ENCODE measurements at regions not wholly inside any gene's neighbourhood (a gene's known extent, or its start where the extent isn't known, plus 50 kb on each side); places are given as distances from the start of the nearest gene placed in this dataset.
A peak's percentile ranks its signal among the peaks of the same experiment; 100 is the strongest.

DNA sequence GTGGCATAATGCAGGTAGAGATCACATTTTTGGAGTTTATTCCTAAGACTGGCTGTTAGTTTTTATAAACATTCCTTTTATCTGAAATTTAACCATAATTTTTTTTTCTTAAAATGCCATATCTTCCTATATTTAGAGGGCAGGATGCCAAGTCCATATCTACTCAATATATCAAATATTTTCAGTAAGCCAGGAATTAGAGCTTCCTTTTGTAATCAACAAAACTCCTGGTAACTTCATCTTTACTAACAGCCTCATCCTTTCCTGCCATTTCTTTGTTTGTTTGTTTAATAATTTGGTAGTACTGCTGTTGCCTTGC, 136.3 kb downstream of the OLIG3 start:
- no peak for DNase-seq (ENCODE audit: low read depth)
- no peaks in the 10 kb centered on the region for H3K27me3 ChIP-seq (ENCODE audit: control insufficient read depth, insufficient read depth, low read length)
- TF ChIP-seq, protein P1, sequence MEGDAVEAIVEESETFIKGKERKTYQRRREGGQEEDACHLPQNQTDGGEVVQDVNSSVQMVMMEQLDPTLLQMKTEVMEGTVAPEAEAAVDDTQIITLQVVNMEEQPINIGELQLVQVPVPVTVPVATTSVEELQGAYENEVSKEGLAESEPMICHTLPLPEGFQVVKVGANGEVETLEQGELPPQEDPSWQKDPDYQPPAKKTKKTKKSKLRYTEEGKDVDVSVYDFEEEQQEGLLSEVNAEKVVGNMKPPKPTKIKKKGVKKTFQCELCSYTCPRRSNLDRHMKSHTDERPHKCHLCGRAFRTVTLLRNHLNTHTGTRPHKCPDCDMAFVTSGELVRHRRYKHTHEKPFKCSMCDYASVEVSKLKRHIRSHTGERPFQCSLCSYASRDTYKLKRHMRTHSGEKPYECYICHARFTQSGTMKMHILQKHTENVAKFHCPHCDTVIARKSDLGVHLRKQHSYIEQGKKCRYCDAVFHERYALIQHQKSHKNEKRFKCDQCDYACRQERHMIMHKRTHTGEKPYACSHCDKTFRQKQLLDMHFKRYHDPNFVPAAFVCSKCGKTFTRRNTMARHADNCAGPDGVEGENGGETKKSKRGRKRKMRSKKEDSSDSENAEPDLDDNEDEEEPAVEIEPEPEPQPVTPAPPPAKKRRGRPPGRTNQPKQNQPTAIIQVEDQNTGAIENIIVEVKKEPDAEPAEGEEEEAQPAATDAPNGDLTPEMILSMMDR (IDR thresholded peaks at IDR 0.05; ENCODE audit: insufficient read depth, low read length, poor library complexity, severe bottlenecking), result no peak
- H3K4me3 ChIP-seq (ENCODE audit: low read depth, low read length), result no peak overlapping the region
- H3K36me3 ChIP-seq (ENCODE audit: control insufficient read depth, insufficient read depth, low read length), result no peaks in the 10 kb centered on the region

DNA sequence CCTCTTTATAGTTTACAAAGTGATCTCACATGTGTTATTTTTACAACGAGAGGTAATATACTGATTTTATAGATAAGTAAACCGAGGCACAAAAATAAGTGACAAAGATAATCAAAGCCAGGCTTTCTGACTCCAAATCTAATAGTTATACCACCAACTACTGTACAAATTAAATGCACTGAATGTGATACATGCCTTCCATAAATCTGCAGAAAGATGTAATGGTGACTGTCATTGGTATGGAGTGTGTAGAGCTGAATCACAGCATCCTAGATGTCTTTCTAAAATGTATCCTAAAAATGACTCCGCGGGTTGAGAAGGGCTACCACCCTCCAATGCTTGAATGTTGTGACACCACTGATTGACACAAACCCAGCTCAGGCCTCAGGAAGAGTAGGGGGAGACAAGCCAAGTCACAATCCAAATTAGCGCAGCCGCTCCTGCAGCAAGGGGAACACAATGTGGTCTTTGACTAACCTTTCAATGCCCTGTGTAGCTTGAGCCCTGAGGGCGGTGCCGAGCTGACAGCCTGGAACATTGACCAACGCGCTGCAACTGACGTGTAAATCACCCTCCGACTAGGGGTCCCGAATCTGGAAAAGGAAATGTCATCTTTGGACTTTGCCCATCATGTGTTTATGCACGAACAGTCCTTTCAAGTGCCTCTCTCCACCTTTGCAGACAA, 136.8 kb downstream of the OLIG3 start:
- TF ChIP-seq, protein P1 (IDR thresholded peaks at IDR 0.05; ENCODE audit: insufficient read depth, low read length, poor library complexity, severe bottlenecking), result no peak
- no peaks in the 10 kb centered on the region for H3K36me3 ChIP-seq (ENCODE audit: control insufficient read depth, insufficient read depth, low read length)

DNA sequence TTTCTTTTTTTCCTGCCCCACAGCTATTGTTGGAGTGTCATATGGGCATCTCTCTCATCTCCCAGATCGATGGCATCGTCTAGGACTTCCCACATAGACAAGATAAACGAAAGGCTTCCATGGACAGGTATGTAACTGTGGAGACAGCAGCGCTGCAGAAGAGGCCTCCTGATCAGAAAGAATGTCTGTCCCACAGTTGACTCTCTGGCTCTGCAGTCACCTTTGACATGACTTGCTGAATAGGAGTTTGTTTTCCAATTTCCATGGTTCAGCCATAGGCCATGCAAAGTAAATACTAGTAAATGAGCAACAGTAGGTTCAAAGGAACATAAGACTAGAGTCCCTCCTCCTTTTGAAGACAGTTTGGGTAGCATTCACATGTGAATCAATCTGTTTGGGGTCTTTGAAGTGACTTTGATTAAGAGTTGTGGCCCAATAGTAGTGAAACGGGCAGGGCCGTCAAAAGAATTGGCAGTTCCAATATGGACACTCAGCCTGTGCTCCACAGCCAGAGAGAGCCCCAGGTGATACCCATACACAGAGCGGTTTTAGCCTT, 134.7 kb upstream of the IFNGR1 start:
- TF ChIP-seq, protein P1 (IDR thresholded peaks at IDR 0.05; ENCODE audit: insufficient read depth, low read length, poor library complexity, severe bottlenecking), result no peak
- no peaks in the 10 kb centered on the region for H3K27me3 ChIP-seq (ENCODE audit: control insufficient read depth, insufficient read depth, low read length)
- H3K36me3 ChIP-seq (ENCODE audit: control insufficient read depth, insufficient read depth, low read length), result no peaks in the 10 kb centered on the region
- DNase-seq (ENCODE audit: low read depth), result no peak
- no peak overlapping the region for H3K4me3 ChIP-seq (ENCODE audit: low read depth, low read length)

More for the DNA sequence above, 136.8 kb downstream of the OLIG3 start:
- no peak overlapping the region for H3K4me3 ChIP-seq (ENCODE audit: low read depth, low read length)
- DNase-seq (ENCODE audit: low read depth), result no peak
- H3K27me3 ChIP-seq (ENCODE audit: control insufficient read depth, insufficient read depth, low read length), result no peaks in the 10 kb centered on the region

DNA sequence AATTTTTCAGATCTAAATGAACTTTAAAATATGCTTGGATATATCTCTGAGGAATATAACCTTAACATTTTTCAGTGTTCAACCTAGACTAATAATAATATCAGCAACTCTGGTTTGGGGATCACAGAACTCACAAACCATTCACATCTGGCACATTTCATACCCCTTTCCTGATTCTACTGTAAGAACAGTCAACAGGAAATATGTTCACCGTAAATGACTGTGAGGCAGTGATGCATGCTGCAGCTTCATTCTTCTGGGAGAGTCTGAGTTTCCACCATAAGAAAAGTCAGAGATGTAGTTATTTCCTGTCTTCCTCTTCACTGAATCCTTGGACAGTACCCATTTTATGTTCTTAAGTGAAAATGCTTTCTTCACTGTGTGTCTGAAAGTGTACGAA, 134.2 kb upstream of the IFNGR1 start:
- DNase-seq (ENCODE audit: low read depth), result peak; percentile 52
- TF ChIP-seq, protein P1 (IDR thresholded peaks at IDR 0.05; ENCODE audit: insufficient read depth, low read length, poor library complexity, severe bottlenecking), result no peak
- H3K27me3 ChIP-seq (ENCODE audit: control insufficient read depth, insufficient read depth, low read length), result no peaks in the 10 kb centered on the region

DNA sequence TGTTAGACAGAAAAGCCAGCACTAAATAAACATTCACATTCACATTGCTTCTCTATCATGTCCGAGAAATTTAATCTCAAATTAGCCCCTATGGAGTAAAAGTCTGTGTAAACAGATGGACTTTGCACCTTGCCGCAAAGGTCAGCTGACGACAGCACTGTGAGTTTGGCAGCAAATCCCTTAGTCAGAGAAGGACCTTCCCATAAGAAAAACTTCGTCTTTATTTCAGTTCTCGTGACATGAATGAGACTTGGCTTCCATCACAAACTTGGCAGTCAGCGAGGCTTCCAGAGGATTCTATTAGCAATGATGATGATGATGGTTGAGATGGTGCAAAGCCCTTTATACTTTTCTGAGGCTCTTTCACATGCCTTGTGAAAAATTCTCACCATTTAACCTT, 133.7 kb upstream of the IFNGR1 start:
- no peak for DNase-seq (ENCODE audit: low read depth)
- no peaks in the 10 kb centered on the region for H3K27me3 ChIP-seq (ENCODE audit: control insufficient read depth, insufficient read depth, low read length)
- H3K36me3 ChIP-seq (ENCODE audit: control insufficient read depth, insufficient read depth, low read length), result no peaks in the 10 kb centered on the region
- TF ChIP-seq, protein P1 (IDR thresholded peaks at IDR 0.05; ENCODE audit: insufficient read depth, low read length, poor library complexity, severe bottlenecking), result no peak
- H3K4me3 ChIP-seq (ENCODE audit: low read depth, low read length), result no peak overlapping the region

More for the DNA sequence above, 134.2 kb upstream of the IFNGR1 start:
- Histone ChIP-seq H3K4me3 (ENCODE audit: low read depth, low read length) (no peak overlapping the region), H3K36me3 (ENCODE audit: control insufficient read depth, insufficient read depth, low read length) (no peaks in the 10 kb centered on the region)

DNA sequence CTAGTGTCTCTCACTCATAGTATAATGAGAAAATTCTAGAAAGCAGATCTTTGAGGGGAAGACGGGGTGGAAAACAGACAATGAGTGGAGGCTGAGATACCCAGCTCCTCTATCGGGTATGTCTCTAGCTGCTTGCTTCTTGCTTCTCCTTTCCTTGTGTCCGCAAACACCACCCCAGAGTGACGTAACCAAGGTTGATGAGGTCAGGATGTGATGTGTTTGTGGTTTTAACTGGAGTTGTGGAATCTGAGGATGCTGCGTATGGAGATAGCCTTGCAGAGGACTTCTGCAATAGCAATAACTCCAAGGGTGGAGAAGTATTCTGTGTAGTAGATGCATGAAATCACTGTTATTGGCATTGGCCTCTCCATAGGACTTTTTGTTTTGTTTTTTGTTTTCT, 132.7 kb upstream of the IFNGR1 start:
- Histone ChIP-seq H3K36me3 (ENCODE audit: control insufficient read depth, insufficient read depth, low read length) (no peaks in the 10 kb centered on the region), H3K4me3 (ENCODE audit: low read depth, low read length) (no peak overlapping the region), H3K27me3 (ENCODE audit: control insufficient read depth, insufficient read depth, low read length) (no peaks in the 10 kb centered on the region)
- DNase-seq (ENCODE audit: low read depth), result no peak
- TF ChIP-seq, protein P1 (IDR thresholded peaks at IDR 0.05; ENCODE audit: insufficient read depth, low read length, poor library complexity, severe bottlenecking), result no peak

Measured in kidney epithelial cell (primary cell).